Activated CD4-positive, alpha-beta T cell treated with anti-CD3 and anti-CD28 coated beads, Interleukin-2, amount 10 ng/mL, durations not matched to agents 7 days and 5 days (primary cell): ENCODE measurements at regions not wholly inside any gene's neighbourhood (a gene's known extent, or its start where the extent isn't known, plus 50 kb on each side); places are given as distances from the start of the nearest gene placed in this dataset.
"Not testable (repeated sequence)": the region's sequence is repeated elsewhere in the genome, so short reads cannot be mapped to it uniquely, and the experiment has no call there.

Experiments used
- CTCF ChIA-PET: fragments of 350-600 bp; sonication (Branson Sonifier 250); formaldehyde crosslinking; loops from one replicate; lab custom pipeline; 2021; ENCODE audit warnings: antibody characterized with exemption; lab: Charles Lee
- POLR2A ChIA-PET: fragments of 350-600 bp; sonication (Branson Sonifier 250); formaldehyde crosslinking; loops from one replicate; lab custom pipeline; 2021; ENCODE audit warnings: antibody characterized with exemption; lab: Charles Lee
- DNase-seq: peaks from one replicate; pipeline ENCODE4 v3.0.0-alpha.2; 2020
- H3K27ac Mint-ChIP-seq: one replicate; pipeline ENCODE4 v1.8.0; 2021; ENCODE audit warnings: mild to moderate bottlenecking, moderate library complexity, mixed read lengths
- H3K27me3 Mint-ChIP-seq: one replicate; pipeline ENCODE4 v1.8.0; 2021; ENCODE audit warnings: mixed read lengths
- H3K36me3 Mint-ChIP-seq: one replicate; pipeline ENCODE4 v1.8.0; 2021; ENCODE audit warnings: low read depth, mixed read lengths
- H3K4me1 Mint-ChIP-seq: one replicate; pipeline ENCODE4 v1.8.0; 2021; ENCODE audit warnings: mixed read lengths
- H3K4me3 Mint-ChIP-seq: one replicate; pipeline ENCODE4 v1.8.0; 2021; ENCODE audit warnings: mild to moderate bottlenecking, moderate library complexity, mixed read lengths
- H3K9me3 Mint-ChIP-seq: one replicate; pipeline ENCODE4 v1.8.0; 2021; ENCODE audit warnings: mixed read lengths

GRCh38 chrX:152079768-152080167, 58.6 kb downstream of the MAGEA10 start:
- no peaks in the 10 kb centered on the region for H3K36me3 Mint-ChIP-seq
- no peak overlapping the region for H3K27ac Mint-ChIP-seq
- ChIA-PET POLR2A (no interaction called here), CTCF (no interaction called here)
- H3K4me3 Mint-ChIP-seq: no peak overlapping the region
- DNase-seq: no peak
- H3K9me3 Mint-ChIP-seq: no peaks in the 10 kb centered on the region
- no peaks in the 10 kb centered on the region for H3K4me1 Mint-ChIP-seq
- H3K27me3 Mint-ChIP-seq: no peaks in the 10 kb centered on the region

GRCh38 chrX:152074163-152074562, 64.2 kb downstream of the MAGEA10 start:
- H3K9me3 Mint-ChIP-seq: no peaks in the 10 kb centered on the region
- H3K27me3 Mint-ChIP-seq: no peaks in the 10 kb centered on the region
- H3K27ac Mint-ChIP-seq: no peak overlapping the region
- no peak for DNase-seq
- H3K4me1 Mint-ChIP-seq: no peaks in the 10 kb centered on the region
- no peaks in the 10 kb centered on the region for H3K36me3 Mint-ChIP-seq
- H3K4me3 Mint-ChIP-seq: no peak overlapping the region
- CTCF ChIA-PET: no interaction called here
- POLR2A ChIA-PET: no interaction called here

- CTCF ChIA-PET: no interaction called here
- no peak for DNase-seq
- H3K27ac Mint-ChIP-seq: no peak overlapping the region
- no peak overlapping the region for H3K4me3 Mint-ChIP-seq
- H3K36me3 Mint-ChIP-seq: no peaks in the 10 kb centered on the region
- POLR2A ChIA-PET: no interaction called here
- H3K9me3 Mint-ChIP-seq: no peaks in the 10 kb centered on the region
- no peaks in the 10 kb centered on the region for H3K4me1 Mint-ChIP-seq
- H3K27me3 Mint-ChIP-seq: no peaks in the 10 kb centered on the region
These were observed 66.1 kb downstream of the MAGEA10 start for GRCh38 chrX:152072236-152072635.

GRCh38 chrX:152070144-152070543, 68.2 kb downstream of the MAGEA10 start:
- CTCF ChIA-PET: interaction anchor here (0.6 kb wide), 1 partner anchor 655 kb away, joined by 3 read pairs; no protein-coding TSS in a partner anchor
- Mint-ChIP-seq H3K27ac (no peak overlapping the region), H3K36me3 (no peaks in the 10 kb centered on the region), H3K4me3 (no peak overlapping the region), H3K4me1 (no peaks in the 10 kb centered on the region), H3K27me3 (no peaks in the 10 kb centered on the region), H3K9me3 (no peaks in the 10 kb centered on the region)
- POLR2A ChIA-PET: interaction anchor here (0.6 kb wide), 1 partner anchor 317 kb away, joined by 6 read pairs; no protein-coding TSS in a partner anchor
- no peak for DNase-seq

- H3K27ac Mint-ChIP-seq: no peak overlapping the region
- ChIA-PET CTCF (no interaction called here), POLR2A (no interaction called here)
- H3K9me3 Mint-ChIP-seq: no peaks in the 10 kb centered on the region
- H3K27me3 Mint-ChIP-seq: no peaks in the 10 kb centered on the region
- no peaks in the 10 kb centered on the region for H3K4me1 Mint-ChIP-seq
- no peaks in the 10 kb centered on the region for H3K36me3 Mint-ChIP-seq
- no peak overlapping the region for H3K4me3 Mint-ChIP-seq
- DNase-seq: no peak
These were observed 76.8 kb downstream of the MAGEA10 start for GRCh38 chrX:152061557-152061956.

- Mint-ChIP-seq H3K9me3 (no peaks in the 10 kb centered on the region), H3K36me3 (no peaks in the 10 kb centered on the region), H3K27me3 (no peaks in the 10 kb centered on the region), H3K4me3 (no peak overlapping the region), H3K27ac (no peak overlapping the region), H3K4me1 (no peaks in the 10 kb centered on the region)
- DNase-seq: no peak
- ChIA-PET CTCF (no interaction called here), POLR2A (no interaction called here)
These were observed 77.3 kb downstream of the MAGEA10 start for GRCh38 chrX:152061083-152061482.

- H3K27ac Mint-ChIP-seq, DNase-seq, H3K9me3 Mint-ChIP-seq, POLR2A ChIA-PET, H3K4me1 Mint-ChIP-seq, CTCF ChIA-PET, H3K36me3 Mint-ChIP-seq, H3K27me3 Mint-ChIP-seq, H3K4me3 Mint-ChIP-seq: not testable (repeated sequence)
These were observed 76.1 kb upstream of the GABRE start for GRCh38 chrX:152050623-152051022.

- no peaks in the 10 kb centered on the region for H3K27me3 Mint-ChIP-seq
- H3K36me3 Mint-ChIP-seq: no peaks in the 10 kb centered on the region
- no peak overlapping the region for H3K27ac Mint-ChIP-seq
- DNase-seq: no peak
- ChIA-PET POLR2A (no interaction called here), CTCF (no interaction called here)
- H3K4me1 Mint-ChIP-seq: no peaks in the 10 kb centered on the region
- H3K4me3 Mint-ChIP-seq: no peak overlapping the region
- no peaks in the 10 kb centered on the region for H3K9me3 Mint-ChIP-seq
These were observed 69.9 kb upstream of the GABRE start for GRCh38 chrX:152044383-152044782.

- no peaks in the 10 kb centered on the region for H3K36me3 Mint-ChIP-seq
- POLR2A ChIA-PET: no interaction called here
- CTCF ChIA-PET: no interaction called here
These were observed 64.3 kb upstream of the GABRE start for GRCh38 chrX:152038804-152039203.

GRCh38 chrX:152037183-152037582, 62.7 kb upstream of the GABRE start:
- Mint-ChIP-seq H3K27ac (no peak overlapping the region), H3K27me3 (no peaks in the 10 kb centered on the region), H3K36me3 (no peaks in the 10 kb centered on the region), H3K4me3 (no peak overlapping the region), H3K4me1 (no peaks in the 10 kb centered on the region), H3K9me3 (no peaks in the 10 kb centered on the region)
- ChIA-PET POLR2A (no interaction called here), CTCF (no interaction called here)
- no peak for DNase-seq

More at GRCh38 chrX:152038804-152039203, 64.3 kb upstream of the GABRE start:
- H3K27me3 Mint-ChIP-seq: no peaks in the 10 kb centered on the region
- H3K4me3 Mint-ChIP-seq: no peak overlapping the region
- H3K9me3 Mint-ChIP-seq: no peaks in the 10 kb centered on the region
- H3K27ac Mint-ChIP-seq: no peak overlapping the region
- DNase-seq: no peak
- H3K4me1 Mint-ChIP-seq: no peaks in the 10 kb centered on the region

- H3K27me3 Mint-ChIP-seq, H3K4me1 Mint-ChIP-seq, H3K4me3 Mint-ChIP-seq, H3K27ac Mint-ChIP-seq, H3K36me3 Mint-ChIP-seq, CTCF ChIA-PET, H3K9me3 Mint-ChIP-seq, DNase-seq, POLR2A ChIA-PET: not testable (repeated sequence)
These were observed 56.9 kb upstream of the GABRE start for GRCh38 chrX:152031346-152031745.

GRCh38 chrX:152028579-152028978, 54.1 kb upstream of the GABRE start:
- H3K9me3 Mint-ChIP-seq: no peaks in the 10 kb centered on the region
- no peak overlapping the region for H3K4me3 Mint-ChIP-seq
- H3K4me1 Mint-ChIP-seq: no peaks in the 10 kb centered on the region
- CTCF ChIA-PET: no interaction called here
- no peak for DNase-seq
- no peak overlapping the region for H3K27ac Mint-ChIP-seq
- H3K27me3 Mint-ChIP-seq: no peaks in the 10 kb centered on the region
- POLR2A ChIA-PET: no interaction called here
- no peaks in the 10 kb centered on the region for H3K36me3 Mint-ChIP-seq

- Mint-ChIP-seq H3K4me1 (no peaks in the 10 kb centered on the region), H3K27me3 (no peaks in the 10 kb centered on the region), H3K36me3 (no peaks in the 10 kb centered on the region), H3K4me3 (no peak overlapping the region), H3K27ac (no peak overlapping the region), H3K9me3 (no peaks in the 10 kb centered on the region)
- POLR2A ChIA-PET: no interaction called here
- CTCF ChIA-PET: interaction anchor here (1.1 kb wide), 1 partner anchor 10 kb away, joined by 3 read pairs; no protein-coding TSS in a partner anchor
- no peak for DNase-seq
These were observed 51.4 kb upstream of the GABRE start for GRCh38 chrX:152025656-152026440.

GRCh38 chrX:152024710-152025109, 50.2 kb upstream of the GABRE start:
- H3K4me1 Mint-ChIP-seq: no peaks in the 10 kb centered on the region
- no peaks in the 10 kb centered on the region for H3K9me3 Mint-ChIP-seq
- H3K4me3 Mint-ChIP-seq: no peak overlapping the region
- no peaks in the 10 kb centered on the region for H3K36me3 Mint-ChIP-seq
- H3K27me3 Mint-ChIP-seq: no peaks in the 10 kb centered on the region
- ChIA-PET POLR2A (no interaction called here), CTCF (interaction anchor here (1.1 kb wide), 1 partner anchor 9 kb away, joined by 3 read pairs; no protein-coding TSS in a partner anchor)
- H3K27ac Mint-ChIP-seq: no peak overlapping the region
- DNase-seq: no peak
